ENCODE measurements at regions not wholly inside any gene's neighbourhood (a gene's known extent, or its start where the extent isn't known, plus 50 kb on each side); places are given as distances from the start of the nearest gene placed in this dataset.

- no peak for TF ChIP-seq POLR2A (IDR thresholded peaks at IDR 0.05; ENCODE audit: low read depth, low read length)
- TF ChIP-seq POLR2AphosphoS5 (IDR thresholded peaks at IDR 0.05; ENCODE audit: low read depth, low read length), result no peak
- no peak for TF ChIP-seq TAF1 (IDR thresholded peaks at IDR 0.05; ENCODE audit: borderline replicate concordance, low read depth, low read length)
Observed at GRCh38 chr12:69119770-69120169, 119.6 kb upstream of the CPSF6 start.
